ENCODE measurements at regions not wholly inside any gene's neighbourhood (a gene's known extent, or its start where the extent isn't known, plus 50 kb on each side); places are given as distances from the start of the nearest gene placed in this dataset.
"Not testable (repeated sequence)": the region's sequence is repeated elsewhere in the genome, so short reads cannot be mapped to it uniquely, and the experiment has no call there.

GRCh38 chr3:94607778-94608177 is 544.9 kb downstream of the NSUN3 start:
- DNase-seq (ENCODE audit: low read depth): no peak

GRCh38 chr3:94609908-94610307 is 547.0 kb downstream of the NSUN3 start:
- DNase-seq (ENCODE audit: low read depth): no peak

GRCh38 chr3:94611596-94611995 is 548.7 kb downstream of the NSUN3 start:
- no peak for DNase-seq (ENCODE audit: low read depth)

- no peak for DNase-seq (ENCODE audit: low read depth)
Observed at GRCh38 chr3:94612631-94613030, 549.8 kb downstream of the NSUN3 start.

GRCh38 chr3:94614192-94614591 is 551.3 kb downstream of the NSUN3 start:
- no peak for DNase-seq (ENCODE audit: low read depth)

GRCh38 chr3:94615275-94616065 is 552.6 kb downstream of the NSUN3 start:
- DNase-seq (ENCODE audit: low read depth): no peak

- no peak for DNase-seq (ENCODE audit: low read depth)
Observed at GRCh38 chr3:94616833-94617232, 554.0 kb downstream of the NSUN3 start.

GRCh38 chr3:94617312-94617711 is 554.5 kb downstream of the NSUN3 start:
- no peak for DNase-seq (ENCODE audit: low read depth)

- DNase-seq (ENCODE audit: low read depth): no peak
Observed at GRCh38 chr3:94619643-94620042, 556.8 kb downstream of the NSUN3 start.

GRCh38 chr3:94626573-94626972 is 563.7 kb downstream of the NSUN3 start:
- no peak for DNase-seq (ENCODE audit: low read depth)

GRCh38 chr3:94627689-94628088 is 564.8 kb downstream of the NSUN3 start:
- no peak for DNase-seq (ENCODE audit: low read depth)

- DNase-seq (ENCODE audit: low read depth): no peak
Observed at GRCh38 chr3:94643400-94643799, 580.5 kb downstream of the NSUN3 start.

- DNase-seq (ENCODE audit: low read depth): no peak
Observed at GRCh38 chr3:94645790-94646189, 582.9 kb downstream of the NSUN3 start.

- DNase-seq (ENCODE audit: low read depth): no peak
Observed at GRCh38 chr3:94647131-94647530, 584.3 kb downstream of the NSUN3 start.

GRCh38 chr3:94648270-94649180 is 585.7 kb downstream of the NSUN3 start:
- DNase-seq (ENCODE audit: low read depth): not testable (repeated sequence)

GRCh38 chr3:94654096-94654495 is 591.2 kb downstream of the NSUN3 start:
- DNase-seq (ENCODE audit: low read depth): no peak

- DNase-seq (ENCODE audit: low read depth): no peak
Observed at GRCh38 chr3:94665922-94666321, 603.1 kb downstream of the NSUN3 start.

GRCh38 chr3:94671078-94671477 is 608.2 kb downstream of the NSUN3 start:
- no peak for DNase-seq (ENCODE audit: low read depth)

GRCh38 chr3:94673876-94674275 is 611.0 kb downstream of the NSUN3 start:
- DNase-seq (ENCODE audit: low read depth): no peak

GRCh38 chr3:94686208-94686607 is 623.3 kb downstream of the NSUN3 start:
- DNase-seq (ENCODE audit: low read depth): no peak

- no peak for DNase-seq (ENCODE audit: low read depth)
Observed at GRCh38 chr3:94693997-94694640, 631.3 kb downstream of the NSUN3 start.

- DNase-seq (ENCODE audit: low read depth): no peak
Observed at GRCh38 chr3:94694894-94695293, 632.0 kb downstream of the NSUN3 start.

- no peak for DNase-seq (ENCODE audit: low read depth)
Observed at GRCh38 chr3:94704467-94704866, 641.6 kb downstream of the NSUN3 start.
